Thyroid gland (tissue), 4 donors: ENCODE measurements at regions not wholly inside any gene's neighbourhood (a gene's known extent, or its start where the extent isn't known, plus 50 kb on each side); places are given as distances from the start of the nearest gene placed in this dataset.

Source experiments
- DNase-seq, 2 donors: peaks; one replicate each; pipeline ENCODE4 v3.0.0-alpha.2; 2019
- H3K27ac ChIP-seq, 3 donors: fragments of 200-600 bp; sonication (generic); 1 replicate in 2 of 3; 2 replicates in 1 of 3; pipeline ENCODE4 v1.5.1; 2016 to 2019; ENCODE audit warnings: mild to moderate bottlenecking in 1 of 3, moderate library complexity in 1 of 3
- H3K27me3 ChIP-seq: fragments of 200-600 bp; sonication (generic); one replicate; pipeline ENCODE4 v1.5.1; 2019
- H3K36me3 ChIP-seq, 2 donors: fragments of 200-600 bp; sonication (generic); one replicate each; pipeline ENCODE4 v1.5.1; 2016 to 2019
- H3K4me1 ChIP-seq, 2 donors: fragments of 200-600 bp; sonication (generic); one replicate each; pipeline ENCODE4 v1.5.1; 2017 to 2019
- H3K4me3 ChIP-seq, 3 donors: fragments of 200-600 bp; sonication (generic); replicated peaks in 1 of 3; 1 replicate in 2 of 3; 2 replicates in 1 of 3; pipeline ENCODE4 v1.5.1; 2016; ENCODE audit warnings: mild to moderate bottlenecking in 1 of 3
- H3K9me3 ChIP-seq: fragments of 200-600 bp; sonication (generic); one replicate; pipeline ENCODE4 v1.5.1; 2017
- CTCF ChIP-seq, 6 experiments: fragments of 200-600 bp in 3 of 6; fragments of 450-650 bp in 3 of 6; sonication (generic) in 3 of 6; IDR thresholded peaks; one replicate each; pipeline ENCODE4 v1.5.1; 2016 to 2019; ENCODE audit warnings: antibody characterized with exemption in 6 of 6, mild to moderate bottlenecking in 2 of 6, inconsistent platforms in 1 of 6, moderate library complexity in 1 of 6
- POLR2A ChIP-seq, 2 donors: fragments of 450-650 bp; IDR thresholded peaks; one replicate each; pipeline ENCODE4 v1.6.1; 2017; ENCODE audit warnings: antibody characterized with exemption in 2 of 2, mild to moderate bottlenecking in 2 of 2, moderate library complexity in 1 of 2
- WGBS, 2 donors: methylation state at CpG; one replicate each; pipeline ENCODE4 v1.1.5; 2017; 5-methylcytosine and 5-hydroxymethylcytosine counted together
- intact Hi-C: fragments of 100-400 bp; cut with DNase I; formaldehyde crosslinking; loops from one replicate; pipeline ENCODE4 v1.15.1; 2023

DNA sequence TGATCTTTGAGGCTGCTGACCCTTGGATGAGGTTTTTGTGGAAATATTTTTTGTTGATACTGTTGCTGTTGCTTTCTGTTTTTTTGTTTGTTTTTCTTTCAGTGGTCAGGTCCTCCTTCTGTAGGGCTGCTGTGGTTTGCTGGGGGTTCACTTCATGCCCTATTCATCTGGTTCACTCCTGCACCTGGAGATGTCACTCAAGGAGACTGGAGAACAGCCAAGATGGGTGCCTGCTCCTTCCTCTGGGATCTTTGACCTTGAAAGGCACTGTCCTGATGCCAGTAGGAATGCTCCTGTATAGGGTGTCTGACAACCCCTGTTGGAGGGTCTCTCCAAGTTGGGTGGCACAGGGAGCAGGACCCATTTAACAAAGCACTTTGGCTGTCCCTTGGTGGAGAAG lies 67.0 kb upstream of the ACTBL2 start:
- Histone ChIP-seq H3K9me3 (no peaks in the 10 kb centered on the region), H3K27me3 (no peaks in the 10 kb centered on the region), H3K4me3 (no peak overlapping the region), H3K4me1 (no peaks in the 10 kb centered on the region), H3K27ac (no peak overlapping the region), H3K36me3 (no peaks in the 10 kb centered on the region)
- TF ChIP-seq CTCF (IDR thresholded peaks at IDR 0.05) = no peak
- no peak for TF ChIP-seq POLR2A (IDR thresholded peaks at IDR 0.05)
- DNase-seq = no peak
- intact Hi-C loops = no loop called here

DNA sequence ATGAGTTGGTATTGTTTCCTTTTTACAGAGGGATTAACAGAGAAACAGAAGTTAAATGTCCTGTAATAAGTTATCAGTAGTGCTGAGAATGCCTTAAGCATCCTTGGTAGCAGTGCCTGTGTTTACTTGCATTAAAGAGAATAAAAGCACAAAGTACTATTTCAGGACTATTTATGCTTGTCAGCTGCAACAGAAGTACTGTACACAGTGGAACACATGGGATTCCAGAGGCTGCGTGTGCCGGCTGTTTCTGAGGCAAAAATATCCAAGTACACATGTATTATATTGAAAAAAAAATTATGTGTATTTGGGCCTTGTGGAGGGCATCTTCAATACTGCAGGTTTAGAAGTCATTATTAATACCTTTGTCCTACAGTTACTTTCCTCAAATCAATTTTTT lies 58.2 kb upstream of the ACTBL2 start:
- H3K9me3 ChIP-seq = no peaks in the 10 kb centered on the region
- TF ChIP-seq POLR2A (IDR thresholded peaks at IDR 0.05) (no peak), CTCF (IDR thresholded peaks at IDR 0.05) (no peak)
- WGBS, 2 donors = 87 to 90% methylated on average over 2 of the region's 2 CpGs
- no peaks in the 10 kb centered on the region for H3K36me3 ChIP-seq
- H3K4me1 ChIP-seq = no peaks in the 10 kb centered on the region
- no peak for DNase-seq
- H3K4me3 ChIP-seq = no peak overlapping the region
- intact Hi-C loops = no loop called here
- H3K27me3 ChIP-seq = no peaks in the 10 kb centered on the region
- no peak overlapping the region for H3K27ac ChIP-seq

GRCh38 chr5:57539281-57539701 lies 56.7 kb upstream of the ACTBL2 start:
- Histone ChIP-seq H3K27ac (no peak overlapping the region), H3K4me3 (no peak overlapping the region), H3K9me3 (no peaks in the 10 kb centered on the region), H3K36me3 (no peaks in the 10 kb centered on the region), H3K4me1 (no peaks in the 10 kb centered on the region), H3K27me3 (no peaks in the 10 kb centered on the region)
- TF ChIP-seq POLR2A (IDR thresholded peaks at IDR 0.05) (no peak), CTCF (IDR thresholded peaks at IDR 0.05) (no peak)
- DNase-seq = no peak
- WGBS, 2 donors = 76% methylated on average over 3 of the region's 3 CpGs
- intact Hi-C loops = no loop called here

DNA sequence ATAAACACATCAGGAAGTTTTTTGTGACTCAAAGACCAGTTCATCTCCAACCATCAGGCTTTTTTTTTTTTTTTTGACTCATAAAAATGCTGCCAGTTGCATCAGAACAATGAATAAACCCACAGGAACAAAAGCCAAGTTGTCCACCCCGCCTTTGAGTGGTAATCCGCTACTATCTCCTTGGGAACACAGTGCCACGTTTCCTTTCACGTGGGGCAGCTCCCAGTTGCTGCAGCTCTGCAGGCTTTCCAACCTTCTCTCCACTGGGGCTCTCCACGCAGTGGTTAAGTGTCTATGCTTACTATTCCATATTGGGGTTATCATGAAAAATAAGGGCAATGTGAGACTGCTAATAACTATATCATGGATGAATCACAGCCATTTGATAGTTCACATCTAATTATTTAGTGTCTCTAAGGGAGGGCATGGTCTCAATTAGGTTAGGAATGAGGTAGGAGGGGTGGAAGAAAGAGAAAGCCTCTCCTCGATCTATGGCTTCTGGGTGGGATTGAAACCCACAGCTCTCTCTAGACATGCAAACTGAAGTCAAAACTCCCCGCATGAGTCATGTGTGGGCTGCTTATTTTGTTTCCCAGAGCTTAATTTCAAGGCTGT lies 55.8 kb upstream of the ACTBL2 start:
- Histone ChIP-seq H3K27ac (no peak overlapping the region), H3K4me3 (no peak overlapping the region), H3K4me1 (no peaks in the 10 kb centered on the region), H3K9me3 (no peaks in the 10 kb centered on the region), H3K27me3 (no peaks in the 10 kb centered on the region), H3K36me3 (no peaks in the 10 kb centered on the region)
- 71 to 78% methylated on average over 7 of the region's 7 CpGs for WGBS, 2 donors
- TF ChIP-seq CTCF (IDR thresholded peaks at IDR 0.05) (no peak), POLR2A (IDR thresholded peaks at IDR 0.05) (no peak)
- intact Hi-C loops = no loop called here
- no peak for DNase-seq

- H3K27ac ChIP-seq = no peak overlapping the region
- TF ChIP-seq POLR2A (IDR thresholded peaks at IDR 0.05) = no peak
- TF ChIP-seq CTCF (IDR thresholded peaks at IDR 0.05) = no peak
- intact Hi-C loops = no loop called here
- 41 to 58% methylated on average over 2 of the region's 2 CpGs for WGBS, 2 donors
- no peak for DNase-seq
- H3K27me3 ChIP-seq = no peaks in the 10 kb centered on the region
- no peak overlapping the region for H3K4me3 ChIP-seq
- H3K4me1 ChIP-seq = no peaks in the 10 kb centered on the region
- no peaks in the 10 kb centered on the region for H3K36me3 ChIP-seq
- H3K9me3 ChIP-seq = no peaks in the 10 kb centered on the region
Observed at GRCh38 chr5:57537811-57538210, 55.2 kb upstream of the ACTBL2 start.
